ENCODE measurements at regions not wholly inside any gene's neighbourhood (a gene's known extent, or its start where the extent isn't known, plus 50 kb on each side); places are given as distances from the start of the nearest gene placed in this dataset.
"Not testable (repeated sequence)": the region's sequence is repeated elsewhere in the genome, so short reads cannot be mapped to it uniquely, and the experiment has no call there.

DNA sequence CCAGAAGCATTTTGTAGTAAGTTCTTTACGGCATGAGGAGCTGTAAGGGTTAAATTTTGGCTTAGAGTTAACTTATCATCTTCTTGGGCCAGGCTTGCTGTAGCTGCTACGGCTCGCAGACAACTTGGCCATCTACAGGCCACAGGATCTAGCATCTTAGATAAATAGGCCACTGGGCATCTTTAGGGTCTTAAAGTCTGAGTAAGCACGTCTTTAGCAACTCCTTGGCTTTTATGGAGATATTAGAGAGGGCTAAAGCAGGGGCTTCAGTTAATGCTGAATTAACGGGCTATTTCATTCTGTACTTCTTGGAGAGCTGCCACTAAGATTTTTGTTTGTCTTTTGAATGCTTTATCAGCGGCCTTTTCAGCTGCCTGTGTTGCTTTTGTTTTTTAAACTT lies 129.0 kb downstream of the ART5 start:
- not testable (repeated sequence) for H3K27ac ChIP-seq (ENCODE audit: low read depth, low read length); H3K36me3 ChIP-seq (ENCODE audit: control insufficient read depth, insufficient read depth, low read length); H3K27me3 ChIP-seq (ENCODE audit: control insufficient read depth, insufficient read depth, low read length); H3K4me3 ChIP-seq (ENCODE audit: low read depth, low read length); H3K9me3 ChIP-seq (ENCODE audit: control insufficient read depth, insufficient read depth, low read depth, low read length)
- Histone ChIP-seq H3K4me1 (ENCODE audit: control insufficient read depth, insufficient read depth, low read length) (peaks cover 14% of the 10 kb centered on the region; the same call in 1 of the 2 replicates), H3K9ac (ENCODE audit: low read length) (peak overlapping the region; percentile 44)

GRCh38 chr11:3512133-3512703 lies 129.6 kb downstream of the ART5 start:
- Histone ChIP-seq H3K27ac (ENCODE audit: low read depth, low read length) (peak overlapping the region; percentile 41; the same call in 1 of the 2 replicates), H3K9ac (ENCODE audit: low read length) (peak overlapping the region; percentile 44), H3K4me1 (ENCODE audit: control insufficient read depth, insufficient read depth, low read length) (peaks cover 14% of the 10 kb centered on the region; the same call in 1 of the 2 replicates)
- not testable (repeated sequence) for H3K27me3 ChIP-seq (ENCODE audit: control insufficient read depth, insufficient read depth, low read length); H3K4me3 ChIP-seq (ENCODE audit: low read depth, low read length); H3K9me3 ChIP-seq (ENCODE audit: control insufficient read depth, insufficient read depth, low read depth, low read length); H3K36me3 ChIP-seq (ENCODE audit: control insufficient read depth, insufficient read depth, low read length)

- H3K4me3 ChIP-seq (ENCODE audit: low read depth, low read length); H3K9me3 ChIP-seq (ENCODE audit: control insufficient read depth, insufficient read depth, low read depth, low read length); H3K27me3 ChIP-seq (ENCODE audit: control insufficient read depth, insufficient read depth, low read length); H3K36me3 ChIP-seq (ENCODE audit: control insufficient read depth, insufficient read depth, low read length): not testable (repeated sequence)
- peak overlapping the region; percentile 52 for H3K9ac ChIP-seq (ENCODE audit: low read length)
- H3K4me1 ChIP-seq (ENCODE audit: control insufficient read depth, insufficient read depth, low read length) = peaks cover 14% of the 10 kb centered on the region; the same call in 1 of the 2 replicates
- peak overlapping the region; percentile 41; the same call in 1 of the 2 replicates for H3K27ac ChIP-seq (ENCODE audit: low read depth, low read length)
Measured at GRCh38 chr11:3511416-3512132, 130.2 kb downstream of the ART5 start.

DNA sequence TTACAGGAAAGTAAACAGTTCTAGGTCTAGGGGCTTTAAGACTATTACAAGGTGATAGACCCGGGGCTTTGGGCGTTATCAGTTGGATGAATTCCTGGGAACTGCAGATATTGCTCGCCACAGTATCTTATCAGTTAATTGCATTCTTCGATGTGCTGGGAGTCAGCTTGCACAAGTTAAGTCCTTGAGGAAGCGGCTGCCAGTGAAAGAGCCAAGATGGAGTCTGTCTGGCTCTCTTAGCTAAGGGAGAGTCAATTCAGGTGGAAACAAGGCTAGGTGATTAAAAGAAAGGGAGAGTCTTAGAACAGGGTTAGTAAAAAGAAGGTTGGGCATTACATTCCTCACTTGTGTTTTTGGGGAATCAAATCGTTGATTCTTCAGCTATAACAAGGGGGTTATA lies 130.6 kb upstream of the ZNF195 start:
- not testable (repeated sequence) for H3K27me3 ChIP-seq (ENCODE audit: control insufficient read depth, insufficient read depth, low read length); H3K36me3 ChIP-seq (ENCODE audit: control insufficient read depth, insufficient read depth, low read length); H3K27ac ChIP-seq (ENCODE audit: low read depth, low read length); H3K9me3 ChIP-seq (ENCODE audit: control insufficient read depth, insufficient read depth, low read depth, low read length); H3K9ac ChIP-seq (ENCODE audit: low read length); H3K4me3 ChIP-seq (ENCODE audit: low read depth, low read length)
- peaks cover 14% of the 10 kb centered on the region; the same call in 1 of the 2 replicates for H3K4me1 ChIP-seq (ENCODE audit: control insufficient read depth, insufficient read depth, low read length)

DNA sequence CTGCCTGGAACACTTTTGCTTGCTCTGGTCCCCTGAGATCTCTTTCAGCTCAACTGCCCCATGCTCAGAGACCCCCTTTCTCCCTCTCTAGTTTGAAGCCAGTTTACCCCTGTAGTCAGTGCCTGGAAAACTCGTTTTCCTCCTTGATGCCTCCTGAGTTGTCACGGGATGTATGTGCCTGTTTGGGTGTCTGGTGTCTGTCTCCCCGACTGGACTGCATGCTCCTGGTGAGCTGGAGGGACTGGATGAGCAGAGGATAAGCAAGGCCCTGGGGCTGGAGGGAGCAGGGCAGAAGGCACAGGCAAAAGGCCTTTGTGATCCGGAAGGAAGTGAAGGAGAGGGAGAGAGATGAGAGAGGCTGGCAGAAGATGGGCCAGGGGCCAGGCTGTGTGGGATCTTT lies 120.3 kb upstream of the ZNF195 start:
- not testable (repeated sequence) for H3K9ac ChIP-seq (ENCODE audit: low read length); H3K4me1 ChIP-seq (ENCODE audit: control insufficient read depth, insufficient read depth, low read length); H3K9me3 ChIP-seq (ENCODE audit: control insufficient read depth, insufficient read depth, low read depth, low read length); H3K4me3 ChIP-seq (ENCODE audit: low read depth, low read length); H3K36me3 ChIP-seq (ENCODE audit: control insufficient read depth, insufficient read depth, low read length); H3K27me3 ChIP-seq (ENCODE audit: control insufficient read depth, insufficient read depth, low read length); H3K27ac ChIP-seq (ENCODE audit: low read depth, low read length)

DNA sequence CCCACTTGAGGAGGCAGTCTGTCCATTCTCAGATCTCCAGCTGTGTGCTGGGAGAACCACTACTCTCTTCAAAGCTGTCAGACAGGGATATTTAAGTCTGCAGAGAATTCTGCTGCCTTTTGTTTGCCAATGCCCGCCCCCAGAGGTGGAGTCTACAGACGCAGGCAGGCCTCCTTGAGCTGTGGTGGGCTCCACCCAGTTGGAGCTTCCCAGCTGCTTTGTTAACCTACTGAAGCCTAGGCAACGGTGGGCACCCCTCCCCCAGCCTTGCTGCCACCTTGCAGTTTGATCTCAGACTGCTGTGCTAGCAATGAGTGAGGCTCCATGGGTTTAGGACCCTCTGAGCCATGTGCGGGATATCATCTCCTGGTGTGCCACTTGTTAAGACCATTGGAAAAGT lies 119.4 kb upstream of the ZNF195 start:
- not testable (repeated sequence) for H3K9me3 ChIP-seq (ENCODE audit: control insufficient read depth, insufficient read depth, low read depth, low read length); H3K9ac ChIP-seq (ENCODE audit: low read length); H3K4me3 ChIP-seq (ENCODE audit: low read depth, low read length); H3K4me1 ChIP-seq (ENCODE audit: control insufficient read depth, insufficient read depth, low read length); H3K27ac ChIP-seq (ENCODE audit: low read depth, low read length); H3K36me3 ChIP-seq (ENCODE audit: control insufficient read depth, insufficient read depth, low read length); H3K27me3 ChIP-seq (ENCODE audit: control insufficient read depth, insufficient read depth, low read length)

- H3K9me3 ChIP-seq (ENCODE audit: control insufficient read depth, insufficient read depth, low read depth, low read length); H3K27ac ChIP-seq (ENCODE audit: low read depth, low read length); H3K4me3 ChIP-seq (ENCODE audit: low read depth, low read length); H3K4me1 ChIP-seq (ENCODE audit: control insufficient read depth, insufficient read depth, low read length); H3K27me3 ChIP-seq (ENCODE audit: control insufficient read depth, insufficient read depth, low read length); H3K36me3 ChIP-seq (ENCODE audit: control insufficient read depth, insufficient read depth, low read length); H3K9ac ChIP-seq (ENCODE audit: low read length): not testable (repeated sequence)
Measured at GRCh38 chr11:3493152-3493551, 114.2 kb upstream of the ZNF195 start.

GRCh38 chr11:3488003-3488402 lies 109.1 kb upstream of the ZNF195 start:
- not testable (repeated sequence) for H3K4me3 ChIP-seq (ENCODE audit: low read depth, low read length); H3K4me1 ChIP-seq (ENCODE audit: control insufficient read depth, insufficient read depth, low read length); H3K27me3 ChIP-seq (ENCODE audit: control insufficient read depth, insufficient read depth, low read length); H3K36me3 ChIP-seq (ENCODE audit: control insufficient read depth, insufficient read depth, low read length); H3K9ac ChIP-seq (ENCODE audit: low read length); H3K9me3 ChIP-seq (ENCODE audit: control insufficient read depth, insufficient read depth, low read depth, low read length); H3K27ac ChIP-seq (ENCODE audit: low read depth, low read length)

- H3K27ac ChIP-seq (ENCODE audit: low read depth, low read length); H3K9ac ChIP-seq (ENCODE audit: low read length); H3K4me1 ChIP-seq (ENCODE audit: control insufficient read depth, insufficient read depth, low read length); H3K27me3 ChIP-seq (ENCODE audit: control insufficient read depth, insufficient read depth, low read length); H3K9me3 ChIP-seq (ENCODE audit: control insufficient read depth, insufficient read depth, low read depth, low read length); H3K36me3 ChIP-seq (ENCODE audit: control insufficient read depth, insufficient read depth, low read length); H3K4me3 ChIP-seq (ENCODE audit: low read depth, low read length): not testable (repeated sequence)
Measured at GRCh38 chr11:3485737-3486136, 106.8 kb upstream of the ZNF195 start.

DNA sequence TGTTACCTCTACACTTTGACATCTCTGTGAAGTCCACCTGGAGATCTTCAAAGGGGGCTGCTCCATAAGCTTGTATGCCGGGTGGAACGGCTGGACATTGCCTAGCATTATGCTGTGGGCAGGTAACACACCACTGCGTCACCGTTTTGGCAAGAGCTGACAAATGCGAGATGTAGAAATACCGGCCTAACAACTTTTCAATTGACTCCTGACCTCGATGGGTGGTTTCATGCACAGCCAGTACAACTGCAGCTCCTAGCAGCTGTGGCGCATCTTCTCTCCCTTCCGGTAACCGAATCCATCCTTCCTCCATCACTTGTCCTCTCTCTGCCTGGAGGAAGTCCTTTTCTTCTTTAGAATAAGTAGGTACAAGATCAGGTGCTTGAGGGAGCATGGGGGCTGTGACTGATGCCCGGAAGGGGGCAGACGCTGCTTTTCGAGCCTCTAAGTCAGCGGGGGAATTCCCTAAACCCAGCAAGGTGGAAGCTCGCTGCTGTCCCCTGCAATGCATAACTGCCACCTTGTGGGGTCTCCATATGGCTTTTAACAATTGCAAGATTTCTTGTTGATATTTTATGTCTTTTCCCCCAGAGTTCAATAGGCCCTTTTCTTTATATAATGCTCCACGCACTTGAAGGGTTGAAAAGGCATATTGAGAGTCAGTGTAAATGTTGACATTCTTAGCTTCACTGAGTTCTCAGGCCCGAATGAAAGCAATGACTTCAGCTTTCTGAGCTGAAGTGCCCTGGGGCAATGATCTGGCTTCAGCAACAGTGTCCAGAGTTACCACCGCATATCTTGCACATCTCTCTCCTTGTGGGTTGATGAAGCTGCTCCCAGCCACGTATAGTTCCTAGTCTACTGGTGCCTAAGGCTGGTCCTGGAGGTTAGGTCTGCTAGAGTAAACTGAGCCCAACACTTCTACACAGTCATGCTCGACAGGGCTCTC lies 98.3 kb upstream of the ZNF195 start:
- peaks cover 17% of the 10 kb centered on the region; the same call in 1 of the 2 replicates for H3K4me1 ChIP-seq (ENCODE audit: control insufficient read depth, insufficient read depth, low read length)
- not testable (repeated sequence) for H3K9ac ChIP-seq (ENCODE audit: low read length); H3K4me3 ChIP-seq (ENCODE audit: low read depth, low read length); H3K9me3 ChIP-seq (ENCODE audit: control insufficient read depth, insufficient read depth, low read depth, low read length); H3K27me3 ChIP-seq (ENCODE audit: control insufficient read depth, insufficient read depth, low read length); H3K27ac ChIP-seq (ENCODE audit: low read depth, low read length); H3K36me3 ChIP-seq (ENCODE audit: control insufficient read depth, insufficient read depth, low read length)
